22Rv1 (cell line): ENCODE measurements at regions not wholly inside any gene's neighbourhood (a gene's known extent, or its start where the extent isn't known, plus 50 kb on each side); places are given as distances from the start of the nearest gene placed in this dataset.

ENCODE experiments used
- ZFX ChIP-seq: fragments of 450-650 bp; IDR thresholded peaks from 2 replicates; pipeline ENCODE4 v1.6.1; 2017; ENCODE audit warnings: antibody characterized with exemption, borderline replicate concordance
- TF ChIP-seq, protein P1 (sequence below): fragments of 450-650 bp; IDR thresholded peaks from 2 replicates; pipeline ENCODE4 v1.5.1; 2017; ENCODE audit warnings: mild to moderate bottlenecking

DNA sequence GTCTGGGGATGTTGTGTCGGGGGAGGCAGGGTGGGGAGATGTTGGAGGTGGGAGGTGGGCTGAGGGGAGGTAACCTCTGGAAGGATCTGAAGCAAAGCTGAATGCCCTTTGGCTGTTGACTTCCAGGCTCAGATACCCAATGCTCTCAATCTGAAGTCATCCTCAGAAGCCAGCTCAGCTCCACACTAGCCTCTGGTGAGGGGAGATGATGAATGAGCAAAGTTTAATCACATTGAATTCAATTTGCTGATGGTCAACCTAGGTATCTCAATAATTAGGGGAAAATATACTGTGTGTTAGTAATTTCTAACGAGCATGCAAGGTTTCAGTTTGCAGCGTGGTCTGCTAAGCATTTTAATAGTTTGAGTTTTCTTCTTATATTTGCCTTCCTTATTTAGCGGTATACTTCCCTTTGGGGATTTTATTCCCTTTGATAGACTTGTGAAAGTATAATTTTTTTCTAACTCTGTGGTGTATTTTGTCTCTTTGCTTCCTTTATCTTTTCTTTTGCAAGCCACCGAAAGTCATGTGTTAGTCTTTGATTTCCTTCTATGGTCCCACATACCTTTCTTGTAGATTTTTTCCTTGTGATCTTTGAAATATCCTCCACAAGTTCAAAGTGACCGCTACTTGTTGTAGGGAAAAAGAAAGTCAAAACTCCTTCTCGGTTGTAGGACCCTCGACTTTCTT, 146.3 kb upstream of the LEF1 start:
- TF ChIP-seq, protein P1, sequence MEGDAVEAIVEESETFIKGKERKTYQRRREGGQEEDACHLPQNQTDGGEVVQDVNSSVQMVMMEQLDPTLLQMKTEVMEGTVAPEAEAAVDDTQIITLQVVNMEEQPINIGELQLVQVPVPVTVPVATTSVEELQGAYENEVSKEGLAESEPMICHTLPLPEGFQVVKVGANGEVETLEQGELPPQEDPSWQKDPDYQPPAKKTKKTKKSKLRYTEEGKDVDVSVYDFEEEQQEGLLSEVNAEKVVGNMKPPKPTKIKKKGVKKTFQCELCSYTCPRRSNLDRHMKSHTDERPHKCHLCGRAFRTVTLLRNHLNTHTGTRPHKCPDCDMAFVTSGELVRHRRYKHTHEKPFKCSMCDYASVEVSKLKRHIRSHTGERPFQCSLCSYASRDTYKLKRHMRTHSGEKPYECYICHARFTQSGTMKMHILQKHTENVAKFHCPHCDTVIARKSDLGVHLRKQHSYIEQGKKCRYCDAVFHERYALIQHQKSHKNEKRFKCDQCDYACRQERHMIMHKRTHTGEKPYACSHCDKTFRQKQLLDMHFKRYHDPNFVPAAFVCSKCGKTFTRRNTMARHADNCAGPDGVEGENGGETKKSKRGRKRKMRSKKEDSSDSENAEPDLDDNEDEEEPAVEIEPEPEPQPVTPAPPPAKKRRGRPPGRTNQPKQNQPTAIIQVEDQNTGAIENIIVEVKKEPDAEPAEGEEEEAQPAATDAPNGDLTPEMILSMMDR: no peak
- no peak for TF ChIP-seq ZFX
